GM21786 (cell line): ENCODE measurements at regions not wholly inside any gene's neighbourhood (a gene's known extent, or its start where the extent isn't known, plus 50 kb on each side); places are given as distances from the start of the nearest gene placed in this dataset.
"Not testable (repeated sequence)": the region's sequence is repeated elsewhere in the genome, so short reads cannot be mapped to it uniquely, and the experiment has no call there.

Experiments used
- ATAC-seq: cut with Tn5 transposase; IDR thresholded peaks from one replicate; pipeline ENCODE4 v1.9.1; 2021; ENCODE audit not compliant: unreplicated experiment

DNA sequence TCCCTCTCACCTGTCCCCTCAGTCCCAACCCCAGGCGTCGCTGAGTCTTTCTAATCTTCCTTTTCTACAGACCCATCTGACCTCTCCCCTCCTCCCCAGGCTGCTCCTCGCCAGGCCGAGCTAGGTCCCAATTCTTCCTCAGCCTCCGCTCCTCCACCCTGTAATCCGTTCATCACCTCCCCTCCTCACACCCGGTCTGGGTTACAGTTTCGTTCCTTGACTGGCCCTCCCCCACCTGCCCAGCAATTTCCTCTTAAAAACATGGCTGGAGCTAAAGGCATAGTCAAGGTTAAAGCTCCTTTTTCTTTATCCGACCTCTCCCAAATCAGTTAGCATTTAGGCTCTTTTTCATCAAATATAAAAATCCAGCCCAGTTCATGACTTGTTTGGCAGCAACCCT lies 262.0 kb downstream of the SMARCA2 start:
- not testable (repeated sequence) for ATAC-seq

DNA sequence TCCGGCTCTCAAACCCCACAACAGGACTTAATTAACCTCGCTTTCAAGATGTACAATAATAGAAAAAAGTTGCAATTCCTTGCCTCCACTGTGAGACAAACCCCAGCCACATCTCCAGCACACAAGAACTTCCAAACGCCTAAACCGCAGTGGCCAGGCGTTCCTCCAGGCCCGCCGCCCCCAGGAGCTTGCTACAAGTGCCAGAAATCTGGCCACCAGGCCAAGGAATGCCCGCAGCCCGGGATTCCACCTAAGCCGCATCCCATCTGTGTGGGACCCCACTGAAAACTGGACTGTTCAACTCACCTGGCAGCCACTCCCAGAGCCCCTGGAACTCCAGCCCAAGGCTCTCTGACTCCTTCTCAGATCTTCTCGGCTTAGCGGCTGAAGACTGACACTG lies 262.5 kb downstream of the SMARCA2 start:
- ATAC-seq, result not testable (repeated sequence)

- ATAC-seq, result not testable (repeated sequence)
These were observed 264.0 kb downstream of the SMARCA2 start for GRCh38 chr9:2279138-2279537.

DNA sequence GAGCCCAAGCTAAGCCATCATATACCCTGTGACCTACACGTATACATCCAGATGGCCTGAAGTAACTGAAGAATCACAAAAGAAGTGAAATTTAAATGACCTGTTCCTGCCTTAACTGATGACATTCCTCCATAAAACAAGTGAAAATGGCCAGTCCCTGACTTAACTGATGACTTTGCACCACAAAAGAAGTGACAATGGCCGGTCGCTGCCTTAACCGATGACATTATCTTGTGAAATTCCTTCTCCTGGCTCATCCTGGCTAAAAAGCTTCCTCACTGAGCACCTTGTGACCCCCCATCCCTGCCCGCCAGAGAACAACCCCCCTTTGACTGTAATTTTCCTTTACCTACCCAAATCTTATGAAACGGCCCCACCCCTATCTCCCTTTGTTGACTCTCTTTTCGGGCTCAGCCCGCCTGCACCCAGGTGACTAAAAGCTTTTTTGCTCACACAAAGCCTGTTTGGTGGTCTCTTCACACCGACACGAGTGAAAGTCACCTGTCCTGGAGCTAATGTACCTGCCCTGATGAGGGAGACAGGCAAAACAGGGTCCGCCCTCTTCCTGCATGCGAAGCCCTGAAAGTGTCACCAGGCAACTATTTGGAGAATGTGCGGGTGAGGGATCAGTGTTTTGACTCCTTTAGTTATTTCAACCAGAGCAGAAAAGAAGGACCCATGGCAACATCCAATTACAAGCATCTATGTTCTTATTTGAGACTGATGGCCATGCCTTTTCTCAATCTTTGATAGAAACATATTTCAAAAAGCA lies 266.1 kb downstream of the SMARCA2 start:
- ATAC-seq, result no peak

- no peak for ATAC-seq
These were observed 266.6 kb downstream of the SMARCA2 start for GRCh38 chr9:2281803-2282185.

DNA sequence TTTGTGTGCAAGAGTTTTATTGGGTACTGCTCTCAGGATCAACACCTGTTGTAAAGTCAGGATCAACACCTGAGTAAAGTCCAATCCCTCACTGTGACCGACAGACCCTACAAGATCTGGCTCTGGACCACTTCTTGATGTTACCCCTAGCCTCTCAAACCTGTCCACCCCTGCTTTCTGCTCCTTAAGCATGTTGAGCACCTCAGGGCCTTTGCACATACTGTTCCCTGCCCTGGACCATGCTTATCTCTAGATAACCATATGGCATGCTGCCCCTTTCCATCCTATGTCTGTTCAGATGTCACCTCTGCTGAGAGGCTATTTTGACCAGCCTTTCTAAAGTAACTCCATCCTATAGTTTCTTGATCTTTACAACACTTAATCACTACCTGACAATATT lies 269.6 kb downstream of the SMARCA2 start:
- no peak for ATAC-seq

- ATAC-seq, result no peak
These were observed 270.5 kb downstream of the SMARCA2 start for GRCh38 chr9:2285416-2286332.

DNA sequence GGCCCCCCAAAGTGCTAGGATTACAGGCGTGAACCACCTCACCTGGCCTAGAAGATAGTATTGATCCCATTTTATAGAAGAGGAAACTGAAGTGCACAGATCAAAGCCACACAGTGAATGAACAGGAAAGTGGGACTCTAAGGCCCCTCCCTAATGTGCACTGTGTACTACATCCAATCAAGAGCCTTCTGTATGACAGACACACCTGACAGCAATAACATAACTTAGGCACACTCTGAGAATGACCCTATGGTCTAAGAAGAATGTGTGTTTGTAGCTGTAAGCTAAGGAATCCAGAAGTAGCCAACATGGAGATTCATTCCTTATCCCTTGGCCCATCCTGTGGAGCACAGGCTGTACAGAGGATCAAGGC lies 271.2 kb downstream of the SMARCA2 start:
- ATAC-seq, result no peak

- ATAC-seq, result no peak
These were observed 271.8 kb downstream of the SMARCA2 start for GRCh38 chr9:2286825-2287455.

GRCh38 chr9:2288309-2288708 lies 273.2 kb downstream of the SMARCA2 start:
- ATAC-seq, result no peak

- ATAC-seq, result no peak
These were observed 274.1 kb downstream of the SMARCA2 start for GRCh38 chr9:2289263-2289662.

DNA sequence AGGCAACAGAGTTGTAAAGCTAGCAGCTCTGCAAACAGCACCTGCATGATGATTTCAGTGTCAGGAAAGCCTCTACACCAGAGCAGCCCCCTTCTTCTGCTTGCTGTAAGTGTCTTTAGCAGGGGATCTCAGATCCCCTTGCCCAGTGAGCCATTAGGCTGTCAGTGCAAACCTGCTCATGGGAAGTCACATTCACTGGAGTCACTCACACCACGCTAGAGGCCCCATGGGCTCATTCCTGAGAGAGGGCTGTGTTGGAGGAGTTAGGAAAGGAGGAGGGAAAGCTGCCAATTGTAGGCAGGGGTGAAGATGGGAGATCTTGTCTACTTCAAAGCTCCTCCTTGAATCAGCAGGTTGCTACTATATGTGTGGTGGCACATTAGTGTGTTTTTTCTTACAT lies 275.2 kb downstream of the SMARCA2 start:
- ATAC-seq, result no peak

DNA sequence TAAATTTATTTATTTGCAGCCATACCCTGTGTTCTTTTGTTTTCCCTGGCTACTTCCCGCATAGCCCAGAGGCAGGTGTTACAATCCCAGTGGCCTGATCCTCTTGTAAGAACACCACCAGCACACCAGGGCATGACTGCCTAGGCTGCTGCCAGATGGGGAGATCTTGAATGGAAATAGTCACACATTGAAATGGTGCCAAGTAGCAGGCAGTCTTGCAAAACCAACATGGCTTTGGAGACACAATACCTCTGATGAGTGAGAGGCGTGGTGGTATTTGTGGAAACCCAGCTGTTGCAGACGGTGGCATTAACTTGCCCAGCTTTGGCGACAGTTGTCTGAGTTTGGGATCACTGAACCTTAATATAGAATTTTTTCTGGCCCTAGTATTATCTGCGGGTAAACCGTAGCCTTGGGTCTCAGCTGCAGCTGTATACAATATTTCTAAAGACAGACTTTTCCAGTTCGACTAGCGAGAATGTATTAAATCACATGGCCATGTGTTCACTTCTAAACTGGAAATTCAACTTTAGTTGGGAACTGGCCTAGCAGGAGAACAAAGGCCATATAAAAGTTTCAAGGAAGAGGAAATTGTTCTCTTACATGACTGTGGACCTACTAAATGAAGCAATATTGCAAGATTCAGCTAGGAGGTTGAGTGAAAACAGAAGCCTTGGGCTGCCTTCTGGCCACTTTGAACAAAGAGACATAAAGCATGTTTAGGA lies 277.0 kb downstream of the SMARCA2 start:
- no peak for ATAC-seq

DNA sequence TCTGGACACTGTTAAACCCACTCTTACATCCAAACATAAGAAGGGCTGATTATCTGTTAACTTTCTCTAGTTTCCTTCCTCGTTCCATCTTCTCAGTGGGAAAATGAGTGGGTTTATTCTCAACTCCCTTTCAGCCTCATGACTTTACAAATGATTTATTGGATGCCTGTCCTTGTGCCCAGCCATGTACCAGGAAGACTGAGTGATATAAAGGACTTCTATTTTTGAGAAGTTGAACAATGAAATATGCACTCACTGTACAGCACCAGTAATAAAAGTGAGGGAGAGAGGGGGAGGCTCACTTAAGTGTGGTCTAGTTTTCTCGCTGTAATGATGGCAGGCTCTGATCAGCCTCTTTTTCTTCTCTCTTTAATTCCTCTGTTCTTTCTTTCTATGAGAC lies 277.6 kb downstream of the SMARCA2 start:
- no peak for ATAC-seq

DNA sequence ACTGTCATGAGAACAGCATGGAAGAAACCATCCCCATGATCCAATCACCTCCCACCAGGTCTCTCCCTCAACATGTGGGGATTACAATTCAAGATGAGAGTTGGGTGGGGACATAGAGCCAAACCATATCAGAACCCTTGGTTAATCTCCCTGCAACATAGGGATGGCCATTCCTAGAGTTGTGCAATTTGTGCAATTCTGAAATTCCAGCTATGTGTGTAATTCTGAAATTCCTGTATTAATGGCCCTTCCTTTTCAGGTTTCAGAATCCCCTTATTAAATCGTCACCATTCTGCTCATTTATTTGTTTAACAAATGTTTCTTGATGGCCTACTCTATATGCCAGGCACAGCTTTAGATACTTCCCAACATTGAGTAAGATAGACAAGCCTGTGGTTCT lies 282.6 kb downstream of the SMARCA2 start:
- ATAC-seq, result no peak

DNA sequence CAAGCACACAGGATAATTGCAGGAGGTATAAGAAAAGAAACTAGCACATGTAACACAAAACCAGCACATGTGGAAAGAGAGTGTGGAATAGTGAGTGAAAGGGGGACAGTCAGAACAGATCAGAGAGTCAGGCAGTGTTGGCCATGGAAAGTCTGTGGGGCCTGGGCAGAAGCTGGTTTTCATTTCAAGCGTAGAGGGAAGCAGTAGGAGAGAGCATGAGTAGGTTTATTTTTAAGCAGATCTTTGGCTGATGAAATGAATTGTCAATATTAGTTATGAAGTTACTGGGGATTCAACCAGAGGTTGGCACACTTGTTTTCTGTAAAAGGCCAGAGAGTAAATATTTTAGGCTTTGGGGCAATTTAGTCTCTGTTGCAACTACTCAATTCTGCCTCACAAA lies 283.1 kb downstream of the SMARCA2 start:
- no peak for ATAC-seq

GRCh38 chr9:2299156-2299842 lies 284.2 kb downstream of the SMARCA2 start:
- no peak for ATAC-seq

DNA sequence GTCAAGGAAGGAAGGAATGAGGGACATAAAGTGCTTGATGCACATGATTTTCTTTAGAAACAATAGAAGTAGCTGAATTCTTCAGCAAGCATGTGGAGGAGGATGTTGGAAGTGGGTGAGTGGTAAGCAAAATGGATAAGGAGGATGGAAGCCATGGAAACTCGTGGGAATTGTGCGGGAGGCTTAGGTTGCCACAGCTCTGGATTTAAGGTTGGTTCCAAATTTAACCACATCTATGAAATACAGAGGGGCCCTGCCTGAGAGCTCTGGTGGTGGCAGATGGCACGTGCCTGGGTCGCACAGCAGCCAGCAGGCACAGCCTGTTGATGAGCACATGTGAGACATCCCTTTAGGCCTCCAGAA lies 284.7 kb downstream of the SMARCA2 start:
- no peak for ATAC-seq

DNA sequence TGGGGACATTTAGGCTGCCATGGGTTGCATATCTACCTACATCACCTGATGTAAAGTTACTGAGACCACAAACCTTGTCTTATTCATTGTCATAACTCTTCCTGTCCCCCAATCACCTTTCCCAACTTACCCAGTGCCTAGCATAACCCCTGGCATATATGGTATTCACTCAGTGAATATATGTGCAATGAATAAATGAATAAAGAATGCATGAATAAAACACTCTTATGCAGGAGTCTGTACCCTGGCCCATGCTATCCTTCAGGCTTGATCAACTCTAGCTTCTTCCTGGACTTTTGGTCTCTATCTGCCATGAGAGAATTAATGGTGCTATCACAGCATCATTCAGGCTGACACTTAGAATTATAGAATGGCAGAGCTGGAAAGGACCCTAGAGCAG lies 285.2 kb downstream of the SMARCA2 start:
- no peak for ATAC-seq

DNA sequence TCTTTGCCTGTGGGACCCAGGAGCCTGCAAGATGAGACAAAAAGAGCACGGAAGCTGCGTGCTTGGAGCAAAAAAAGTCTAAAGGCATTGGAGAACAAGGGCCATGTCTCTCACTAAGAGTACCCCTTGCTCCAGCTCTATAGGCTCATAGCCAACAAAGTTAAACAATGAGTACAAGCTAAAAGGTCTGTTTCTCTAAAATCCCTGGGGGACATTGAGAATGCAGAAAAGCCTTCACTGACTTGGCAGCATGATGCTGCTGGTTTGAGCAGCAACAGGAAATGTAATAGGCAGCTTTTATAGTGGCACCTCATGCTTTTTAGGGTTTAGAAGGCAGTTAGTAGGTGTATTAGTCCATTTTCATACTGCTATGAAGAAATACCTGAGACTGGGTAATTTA lies 287.5 kb downstream of the SMARCA2 start:
- no peak for ATAC-seq

GRCh38 chr9:2303056-2303455 lies 287.9 kb downstream of the SMARCA2 start:
- ATAC-seq, result no peak
